Suppressor macrophage (primary cell): ENCODE measurements at regions not wholly inside any gene's neighbourhood (a gene's known extent, or its start where the extent isn't known, plus 50 kb on each side); places are given as distances from the start of the nearest gene placed in this dataset.

Experiments used
- DNase-seq, 4 experiments: peaks; one replicate each; pipeline ENCODE4 v3.0.0-alpha.2; 2020 to 2022

- DNase-seq: no peak
Measured at GRCh38 chr4:182192511-182193181, 50.6 kb upstream of the TENM3 start.

DNA sequence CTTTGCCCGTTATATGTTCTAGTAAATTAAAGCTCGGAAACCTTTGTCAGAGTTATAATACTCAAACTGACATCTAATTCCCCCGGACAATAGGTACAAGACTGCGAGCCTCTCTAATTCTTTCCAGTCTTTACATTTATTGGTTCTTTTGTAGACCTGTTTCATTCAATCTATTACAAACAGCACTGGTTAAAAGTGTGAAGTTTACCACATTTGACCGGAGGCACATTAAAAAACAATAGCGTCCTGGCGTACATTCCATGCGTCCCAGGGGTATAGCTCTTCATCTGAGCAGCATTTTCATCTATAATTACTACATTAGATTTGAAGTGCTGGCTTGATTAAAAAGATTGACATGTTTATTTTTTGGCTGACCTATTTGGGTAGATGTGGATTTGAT, 49.9 kb upstream of the TENM3 start:
- DNase-seq: no peak
